Ureter (tissue), 1 donor: ENCODE measurements at regions not wholly inside any gene's neighbourhood (a gene's known extent, or its start where the extent isn't known, plus 50 kb on each side); places are given as distances from the start of the nearest gene placed in this dataset.

Experiments
- DNase-seq: peaks from one replicate; pipeline ENCODE4 v3.0.0-alpha.2; 2020; ENCODE audit warnings: low spot score
- donor health status: DM: yes; HTN: yes; CAD: no.

DNA sequence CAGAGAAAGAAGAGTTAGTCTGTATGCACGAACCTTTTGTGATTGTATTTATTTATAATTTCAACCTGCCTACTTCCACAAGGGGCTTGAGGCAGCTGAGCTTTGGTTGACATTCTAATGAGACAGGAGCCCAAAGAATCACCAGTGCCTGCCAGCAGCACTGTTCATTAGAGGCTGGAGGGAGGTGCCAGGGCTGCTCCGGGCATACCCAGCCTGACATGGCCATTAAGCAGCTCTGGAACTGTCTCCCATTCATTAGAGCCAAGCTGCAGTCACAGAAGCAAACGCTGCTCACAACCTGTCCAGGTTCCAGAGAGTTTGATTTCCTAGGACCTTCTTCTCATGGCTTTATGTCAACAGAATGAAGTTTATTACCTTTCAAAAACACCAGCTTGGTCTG is 425.5 kb downstream of the RFC3 start:
- no peak for DNase-seq

DNA sequence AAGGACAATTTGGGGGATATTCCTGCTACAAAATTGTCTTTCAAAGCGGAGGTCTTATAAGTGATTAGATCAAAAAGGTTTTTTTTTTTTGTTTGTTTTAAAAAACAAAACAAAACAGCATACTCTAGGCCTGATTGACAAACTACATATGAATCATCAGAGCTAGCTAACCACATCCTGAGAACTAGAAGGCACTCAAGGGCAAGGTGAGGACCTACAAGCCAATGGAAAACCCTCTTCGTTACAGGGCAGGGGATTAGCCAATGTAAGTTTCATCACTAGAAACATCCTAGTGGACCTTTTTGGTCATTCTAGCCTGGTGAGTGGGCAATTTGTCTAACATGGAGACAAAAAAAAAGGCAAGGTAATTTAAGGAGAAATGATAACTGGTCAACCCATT is 428.6 kb downstream of the RFC3 start:
- DNase-seq: no peak

- DNase-seq: no peak
These were observed 429.6 kb downstream of the RFC3 start for GRCh38 chr13:34247596-34247995.

DNA sequence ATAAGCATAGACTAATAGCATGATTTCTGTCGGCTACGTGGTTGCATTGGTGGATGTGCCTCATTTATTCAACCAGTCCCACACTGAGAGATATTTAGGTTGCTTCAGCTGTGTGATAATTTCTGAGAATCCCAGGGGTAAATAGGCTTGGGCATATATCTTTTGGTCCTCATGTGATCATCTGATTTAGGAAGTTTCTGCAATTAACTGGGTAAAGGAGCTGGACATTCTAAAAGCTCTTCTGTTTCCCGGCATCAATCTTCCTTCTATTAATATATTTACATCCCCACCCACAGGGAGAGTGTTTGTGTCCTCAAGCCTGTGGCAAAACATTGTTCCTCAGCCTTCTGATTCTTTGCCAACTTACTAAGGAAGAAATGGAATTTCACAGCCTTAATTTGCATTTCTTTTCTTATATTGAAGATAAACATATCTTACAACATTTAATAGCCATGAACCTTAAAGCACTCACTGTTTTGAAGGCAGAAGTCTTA is 431.6 kb downstream of the RFC3 start:
- DNase-seq: no peak

DNA sequence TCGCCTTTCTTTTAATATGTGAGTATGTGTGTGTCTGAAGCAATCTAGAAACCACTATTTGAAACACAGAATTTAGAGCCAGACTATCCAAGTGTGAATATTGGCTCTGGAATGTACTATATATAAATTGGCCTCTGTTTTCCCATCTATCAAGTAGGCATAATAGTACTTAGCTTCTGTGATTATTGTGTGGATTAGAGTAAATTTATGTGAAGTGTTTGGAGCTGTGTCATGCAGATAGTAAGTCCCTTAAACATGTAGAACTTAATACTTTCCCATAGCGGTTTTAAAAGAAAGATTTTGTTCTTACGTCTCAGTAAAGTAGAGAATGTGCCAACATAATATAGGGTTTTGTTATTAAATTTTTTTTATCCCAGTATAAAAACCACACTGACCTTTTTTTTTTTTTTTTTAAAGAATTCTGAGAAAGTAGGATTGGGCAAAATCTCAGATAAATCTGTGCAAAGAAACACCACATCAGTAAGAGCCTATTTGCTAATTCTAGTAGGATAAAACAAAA is 432.3 kb downstream of the RFC3 start:
- no peak for DNase-seq

- DNase-seq: no peak
These were observed 436.4 kb downstream of the RFC3 start for GRCh38 chr13:34254366-34254765.

DNA sequence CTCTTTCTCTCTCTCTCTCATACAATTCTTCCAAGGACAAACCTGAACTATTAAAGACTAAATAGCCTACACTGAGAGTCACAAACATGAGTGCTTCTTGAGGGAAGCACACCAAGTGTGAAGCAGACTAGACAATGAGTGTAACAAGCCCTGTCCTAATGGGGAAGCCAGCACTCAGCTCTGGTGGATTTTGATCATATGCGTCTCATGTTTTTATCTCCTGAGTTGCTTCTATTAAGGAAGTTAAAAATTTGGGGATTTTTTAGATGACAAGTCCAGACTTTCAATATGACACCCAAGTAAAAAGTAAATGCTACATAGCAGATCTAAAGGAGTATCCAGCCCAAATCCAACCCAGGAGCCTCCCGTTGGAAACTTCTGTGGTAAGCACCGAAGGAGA is 437.8 kb downstream of the RFC3 start:
- no peak for DNase-seq

- DNase-seq: no peak
These were observed 438.3 kb downstream of the RFC3 start for GRCh38 chr13:34256236-34256635.

DNA sequence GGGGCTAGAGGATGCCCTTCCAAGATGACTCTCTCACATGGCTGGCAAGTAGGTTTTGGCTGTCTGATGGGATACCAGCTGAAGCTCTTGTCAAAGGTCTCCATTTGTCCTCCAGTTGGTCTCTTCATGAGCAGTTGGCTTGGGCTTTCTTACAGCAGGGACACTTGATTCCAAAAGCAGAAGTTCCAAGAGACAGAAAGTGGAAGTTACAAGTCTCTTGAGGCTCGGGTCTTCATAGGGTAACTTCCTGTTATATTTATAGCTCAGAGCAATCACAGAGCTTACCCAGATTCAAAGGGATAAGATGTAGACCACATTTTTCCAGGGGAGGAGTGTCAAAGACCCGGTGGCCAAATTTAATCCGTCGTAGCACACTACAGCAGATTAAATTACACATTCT is 440.0 kb downstream of the RFC3 start:
- no peak for DNase-seq

GRCh38 chr13:34258646-34259386 is 440.9 kb downstream of the RFC3 start:
- no peak for DNase-seq

DNA sequence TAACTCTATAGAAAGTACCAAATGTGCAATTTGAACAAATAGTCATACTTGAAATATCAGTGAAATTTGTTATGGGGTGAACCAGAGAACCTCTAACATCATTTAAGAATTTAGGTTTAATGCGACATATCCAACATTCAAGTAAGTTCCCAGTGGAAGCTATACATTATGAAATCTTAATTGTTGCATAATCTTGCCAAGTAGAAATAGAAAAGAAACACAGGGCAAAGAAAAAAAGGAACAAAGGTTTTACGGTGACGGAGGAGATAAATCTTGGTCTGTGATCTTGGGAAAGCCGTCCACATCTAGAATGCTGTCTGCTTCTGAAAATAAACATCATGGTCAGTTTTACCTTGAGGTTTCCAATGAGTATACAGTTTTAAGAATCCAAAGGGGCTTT is 445.7 kb downstream of the RFC3 start:
- no peak for DNase-seq

GRCh38 chr13:34265046-34265679 is 447.2 kb downstream of the RFC3 start:
- no peak for DNase-seq

DNA sequence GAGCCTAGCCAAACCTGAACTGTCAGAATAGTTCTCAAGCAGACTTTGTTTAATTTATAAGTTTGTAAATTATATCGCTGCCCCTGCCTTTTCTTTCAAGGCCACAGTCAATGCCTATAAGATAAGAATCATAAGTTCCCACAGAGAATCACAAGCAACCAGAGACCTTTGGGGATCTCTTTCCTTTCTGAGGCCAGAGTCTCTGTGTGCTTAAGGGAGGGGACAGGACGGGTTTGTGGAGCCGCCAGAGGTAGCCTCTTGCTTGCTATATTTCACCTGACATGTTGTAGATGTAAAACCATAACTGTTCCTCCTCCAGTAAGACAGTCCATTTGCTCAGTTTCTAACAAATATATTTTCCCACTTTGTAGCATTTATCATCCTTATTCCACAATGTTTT is 458.8 kb downstream of the RFC3 start:
- DNase-seq: no peak

GRCh38 chr13:34277936-34278335 is 460.0 kb downstream of the RFC3 start:
- no peak for DNase-seq

- no peak for DNase-seq
These were observed 460.8 kb downstream of the RFC3 start for GRCh38 chr13:34278780-34279179.

DNA sequence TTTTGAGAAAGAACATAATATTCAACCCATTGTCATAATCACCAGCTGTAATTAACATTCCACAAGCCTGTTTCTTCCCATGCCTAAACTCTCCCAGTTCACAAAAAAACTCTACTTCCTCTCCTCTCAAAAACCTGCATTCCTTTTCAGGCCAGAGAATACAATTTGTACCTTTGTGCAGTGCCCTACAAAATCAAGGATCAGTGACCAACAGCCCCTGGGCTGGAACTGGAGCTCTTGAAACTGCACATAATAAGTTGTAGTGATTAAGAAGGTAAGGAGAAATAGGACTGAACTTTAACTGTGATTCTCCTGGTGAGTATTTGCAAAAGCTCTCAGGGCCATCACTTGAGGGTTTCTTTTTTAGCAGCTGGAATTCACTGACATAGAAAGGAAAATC is 472.7 kb downstream of the RFC3 start:
- no peak for DNase-seq

DNA sequence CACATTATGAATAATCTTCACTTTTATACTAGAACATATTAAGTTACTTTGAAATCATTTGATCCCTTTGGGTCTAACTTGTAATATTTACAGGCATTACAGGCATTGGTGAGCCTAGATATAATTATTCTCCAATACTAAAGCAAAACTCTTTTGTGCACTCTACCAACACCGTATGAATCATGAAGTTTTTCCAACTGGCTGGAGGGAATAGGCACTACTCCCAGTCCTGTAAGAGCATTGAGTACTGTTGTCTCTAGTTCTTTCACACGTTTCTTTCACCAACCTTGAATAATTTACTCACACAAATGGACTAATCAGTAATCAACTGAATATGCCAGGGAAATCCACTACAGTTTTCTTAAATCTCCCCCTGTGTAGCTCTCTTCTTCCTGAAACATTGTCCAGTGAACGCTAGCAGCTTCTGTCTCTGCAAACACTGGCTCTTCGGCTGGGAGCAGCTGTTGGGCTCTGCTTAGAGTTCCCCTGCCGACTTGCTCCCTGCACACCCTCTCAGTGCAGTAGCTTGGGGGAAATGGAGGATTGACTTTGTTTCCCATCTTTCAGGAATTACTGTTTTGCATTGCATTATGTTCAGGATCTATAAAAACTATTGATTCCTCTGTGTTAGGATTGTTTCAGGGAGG is 476.7 kb downstream of the RFC3 start:
- no peak for DNase-seq

DNA sequence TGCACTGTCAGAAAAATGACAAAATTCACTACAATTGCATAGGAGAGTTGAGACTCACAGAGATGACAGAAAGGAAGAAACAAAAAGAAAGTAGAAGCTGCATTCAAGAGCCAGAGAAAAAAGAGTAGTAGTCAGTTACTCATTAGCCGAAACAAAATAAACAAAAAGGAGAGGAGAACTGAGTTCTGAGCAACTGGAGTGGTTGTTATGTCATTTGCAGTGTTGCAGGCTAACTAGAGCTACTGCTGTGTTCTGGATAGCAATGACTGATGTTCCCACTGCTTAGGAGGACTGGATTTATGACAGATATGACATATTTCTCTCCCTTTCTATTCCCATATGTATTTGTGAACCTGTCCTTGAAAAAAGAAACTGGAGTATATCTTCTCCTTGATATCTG is 482.6 kb downstream of the RFC3 start:
- DNase-seq: no peak

- no peak for DNase-seq
These were observed 484.6 kb downstream of the RFC3 start for GRCh38 chr13:34302596-34302995.

- DNase-seq: no peak
These were observed 485.4 kb downstream of the RFC3 start for GRCh38 chr13:34303346-34303745.

DNA sequence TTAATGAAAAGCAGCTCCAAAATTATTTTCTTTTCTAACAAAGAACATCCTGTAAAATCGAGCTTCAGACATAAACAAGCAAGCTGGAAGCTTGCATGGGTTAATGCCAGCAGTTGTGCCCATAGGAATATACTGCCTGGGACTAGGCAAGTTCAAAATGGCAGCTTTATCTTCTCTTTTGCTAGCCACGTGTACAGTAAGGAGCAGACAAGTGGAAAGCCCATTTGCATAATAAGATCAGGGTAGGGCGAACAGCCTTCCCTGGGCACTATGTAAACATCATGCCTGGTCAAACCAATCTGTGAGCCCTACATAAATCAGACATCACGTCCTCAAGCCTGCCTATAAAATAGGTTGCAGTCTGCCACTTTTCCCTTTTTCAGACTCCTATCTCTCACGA is 489.7 kb downstream of the RFC3 start:
- no peak for DNase-seq

- no peak for DNase-seq
These were observed 490.8 kb downstream of the RFC3 start for GRCh38 chr13:34308725-34309124.

DNA sequence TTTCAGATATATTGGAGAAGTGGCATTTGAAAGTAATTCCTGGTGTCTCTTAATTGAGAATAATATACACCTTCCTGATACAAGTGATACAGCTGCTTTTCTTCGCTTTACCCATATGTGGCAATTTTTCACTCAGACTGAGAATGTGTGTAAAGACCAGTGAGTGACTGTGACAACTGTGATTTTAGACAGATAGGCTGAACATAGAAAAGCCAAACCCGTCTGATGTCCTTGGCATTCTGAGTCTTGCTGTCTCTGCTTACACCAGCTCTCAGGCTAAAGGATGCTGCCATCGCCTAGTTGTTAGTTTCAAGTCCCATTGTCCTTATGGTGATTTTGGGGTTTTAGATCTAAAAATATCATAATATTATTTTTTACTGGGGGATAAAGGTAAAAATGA is 492.6 kb downstream of the RFC3 start:
- DNase-seq: no peak
